Activated T-cell treated with anti-CD3 and anti-CD28 coated beads for 24 hours (primary cell): ENCODE measurements at regions not wholly inside any gene's neighbourhood (a gene's known extent, or its start where the extent isn't known, plus 50 kb on each side); places are given as distances from the start of the nearest gene placed in this dataset.

Experiments used
- DNase-seq: peaks from one replicate; pipeline ENCODE4 v3.0.0-alpha.2; 2020; ENCODE audit warnings: low read depth

DNA sequence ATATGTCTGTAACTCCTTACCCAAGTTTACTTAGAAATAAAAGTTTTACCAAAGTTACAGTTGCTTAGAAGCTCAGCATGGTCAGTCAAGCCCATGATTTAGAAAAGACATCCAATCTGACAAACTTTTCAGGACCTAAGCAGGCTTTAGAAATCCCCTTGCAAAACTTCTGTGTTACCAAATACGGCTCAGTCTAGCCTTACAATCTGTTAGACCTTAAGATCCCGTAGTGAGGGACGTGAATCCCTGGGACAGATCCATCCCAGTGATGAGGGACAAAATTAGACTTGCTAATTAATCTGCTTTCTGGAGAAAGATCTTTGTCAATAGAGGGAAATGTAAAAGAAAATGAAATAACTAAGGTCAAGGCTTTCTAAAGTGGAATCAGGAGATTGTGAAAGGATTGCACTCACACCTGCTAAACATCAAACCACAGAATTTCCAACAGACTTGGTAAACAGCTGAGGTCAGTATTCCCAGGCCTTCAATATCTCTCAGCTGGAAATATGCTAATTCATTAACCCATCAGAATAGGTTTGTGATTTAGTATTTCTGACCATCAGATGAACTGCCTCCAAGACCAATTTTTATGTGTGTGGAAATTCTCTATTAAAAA, 375.3 kb downstream of the DUSP10 start:
- DNase-seq, result no peak

DNA sequence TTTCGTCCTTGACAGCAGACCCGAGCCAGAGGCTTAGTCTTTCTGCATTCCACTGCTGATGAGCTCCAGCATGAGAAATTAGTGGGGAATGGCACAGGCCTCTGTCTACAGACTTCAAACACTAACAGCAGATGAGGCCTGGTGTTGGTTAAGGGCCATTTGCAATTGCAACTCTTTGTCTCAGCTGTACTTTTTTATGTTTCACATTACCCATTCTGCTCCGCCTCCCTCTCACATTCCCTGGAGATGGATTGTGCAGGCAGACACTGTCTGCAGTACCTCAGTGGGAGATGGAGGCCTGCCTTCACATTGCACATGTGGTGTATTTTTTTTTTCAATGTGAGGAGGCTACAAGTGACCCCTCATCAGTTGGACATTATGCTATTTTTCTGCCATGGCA, 370.2 kb downstream of the DUSP10 start:
- no peak for DNase-seq

GRCh38 chr1:221373795-221374194, 368.1 kb downstream of the DUSP10 start:
- DNase-seq, result no peak

DNA sequence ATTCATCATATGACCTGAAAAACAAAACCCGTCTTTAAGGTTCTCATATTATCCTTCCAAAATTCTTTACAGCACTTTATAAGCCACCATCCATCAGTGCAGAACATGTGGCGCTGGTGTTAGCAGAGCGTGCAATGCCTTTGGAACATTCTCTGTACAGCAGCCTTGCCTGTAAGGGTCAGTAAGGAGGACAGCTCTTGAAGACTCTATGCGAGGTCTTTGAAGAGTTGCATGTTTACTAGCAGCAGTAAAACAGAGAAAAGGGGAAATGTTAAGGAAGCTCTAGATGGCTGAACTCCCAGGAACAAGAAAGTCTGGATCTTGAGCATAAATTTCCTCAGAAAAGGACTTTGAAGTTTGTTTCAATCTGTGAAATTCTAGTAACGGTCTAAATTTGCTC, 365.6 kb downstream of the DUSP10 start:
- no peak for DNase-seq

DNA sequence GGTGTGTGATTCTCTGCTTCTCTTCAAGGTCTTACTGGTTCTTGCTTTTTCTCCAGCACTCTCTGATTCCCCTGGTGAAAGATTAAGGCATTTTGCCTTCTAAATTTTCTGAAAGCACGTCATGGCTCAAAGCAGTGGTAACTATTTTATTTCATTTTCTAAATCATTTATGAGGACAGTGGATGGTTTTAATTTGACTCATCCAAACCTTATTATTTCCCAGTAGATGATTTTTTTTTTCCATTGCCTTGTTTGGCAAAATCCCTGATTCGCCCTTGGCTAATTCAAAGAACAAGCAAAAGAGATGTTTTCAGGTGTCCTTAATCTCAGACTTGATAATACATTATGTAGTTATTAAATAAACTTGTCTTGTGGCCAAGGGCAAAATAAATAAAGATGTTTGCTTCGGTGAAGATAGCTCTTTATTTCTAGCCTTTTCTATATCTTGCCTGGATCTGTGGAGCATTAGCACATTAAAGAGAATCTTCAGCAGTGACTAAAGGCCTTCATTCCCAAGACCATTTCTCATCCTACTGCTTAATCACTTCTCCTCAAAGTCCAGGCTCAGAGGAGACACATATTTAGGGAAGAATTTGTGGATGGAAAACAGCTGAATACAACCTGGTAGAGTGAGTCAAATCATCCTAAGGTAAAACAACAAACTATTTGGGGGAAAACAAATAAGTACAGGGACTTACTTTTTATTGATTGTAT, 359.8 kb downstream of the DUSP10 start:
- no peak for DNase-seq

DNA sequence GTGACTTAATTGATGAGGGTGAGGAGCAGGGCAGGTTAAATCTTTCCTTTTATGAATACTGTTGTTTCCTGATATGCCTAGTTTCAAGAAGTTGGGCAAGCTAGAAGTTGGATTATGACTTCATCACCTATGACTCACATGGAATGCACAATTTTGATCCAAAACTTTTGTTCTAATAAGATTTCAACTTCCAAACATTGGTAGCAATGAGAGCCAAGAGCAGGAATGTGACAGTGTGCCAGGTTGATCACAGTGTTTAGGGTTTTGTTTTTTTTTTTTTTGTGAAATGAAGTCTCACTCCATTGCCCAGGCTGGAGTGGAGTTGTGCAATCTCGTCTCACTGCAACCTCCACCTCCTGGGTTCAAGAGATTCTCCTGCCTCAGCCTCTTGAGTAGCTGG, 349.4 kb downstream of the DUSP10 start:
- DNase-seq, result no peak

GRCh38 chr1:221394011-221394544, 347.8 kb downstream of the DUSP10 start:
- DNase-seq, result no peak

DNA sequence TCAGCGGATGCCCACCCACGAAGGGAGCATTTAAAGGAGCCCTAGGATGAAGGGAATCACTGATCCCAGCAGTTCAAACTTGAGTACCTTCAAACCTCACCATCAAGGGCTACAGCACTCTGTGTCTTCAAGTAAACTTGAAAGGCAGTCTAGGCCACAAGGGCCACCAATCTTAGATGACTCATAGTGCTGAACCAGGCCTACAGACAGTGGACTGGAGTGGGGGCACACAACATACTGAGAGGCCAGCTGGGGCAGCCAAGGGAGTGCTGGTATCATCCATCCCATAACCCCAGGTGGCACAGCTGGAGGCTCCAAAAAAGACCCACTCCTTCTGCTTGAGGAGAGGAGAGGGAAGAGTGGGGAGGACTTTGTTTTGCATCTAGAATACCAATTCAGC, 345.4 kb downstream of the DUSP10 start:
- DNase-seq, result no peak

GRCh38 chr1:221397141-221397540, 344.7 kb downstream of the DUSP10 start:
- DNase-seq, result no peak

- DNase-seq, result no peak
Observed at GRCh38 chr1:221397606-221398005, 344.3 kb downstream of the DUSP10 start.

DNA sequence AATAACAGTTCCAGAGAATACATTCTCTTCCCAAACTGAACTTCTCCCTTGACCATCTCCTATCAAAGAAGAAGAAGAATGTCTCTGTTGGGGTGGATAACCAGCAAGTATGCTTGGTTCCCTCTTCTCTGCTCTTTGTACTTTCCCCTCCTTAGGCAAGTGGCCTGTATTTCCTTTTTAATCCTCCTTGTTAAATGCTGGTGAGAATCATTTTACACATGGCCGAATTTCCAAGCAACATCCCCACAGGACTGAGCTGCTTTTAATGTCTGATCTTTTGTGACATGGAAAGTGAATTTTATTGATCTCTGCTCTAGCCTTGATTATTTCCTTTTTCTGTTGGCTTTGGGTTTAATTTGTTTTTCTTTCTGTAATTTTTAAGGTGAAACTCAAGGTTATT, 336.7 kb downstream of the DUSP10 start:
- DNase-seq, result no peak

DNA sequence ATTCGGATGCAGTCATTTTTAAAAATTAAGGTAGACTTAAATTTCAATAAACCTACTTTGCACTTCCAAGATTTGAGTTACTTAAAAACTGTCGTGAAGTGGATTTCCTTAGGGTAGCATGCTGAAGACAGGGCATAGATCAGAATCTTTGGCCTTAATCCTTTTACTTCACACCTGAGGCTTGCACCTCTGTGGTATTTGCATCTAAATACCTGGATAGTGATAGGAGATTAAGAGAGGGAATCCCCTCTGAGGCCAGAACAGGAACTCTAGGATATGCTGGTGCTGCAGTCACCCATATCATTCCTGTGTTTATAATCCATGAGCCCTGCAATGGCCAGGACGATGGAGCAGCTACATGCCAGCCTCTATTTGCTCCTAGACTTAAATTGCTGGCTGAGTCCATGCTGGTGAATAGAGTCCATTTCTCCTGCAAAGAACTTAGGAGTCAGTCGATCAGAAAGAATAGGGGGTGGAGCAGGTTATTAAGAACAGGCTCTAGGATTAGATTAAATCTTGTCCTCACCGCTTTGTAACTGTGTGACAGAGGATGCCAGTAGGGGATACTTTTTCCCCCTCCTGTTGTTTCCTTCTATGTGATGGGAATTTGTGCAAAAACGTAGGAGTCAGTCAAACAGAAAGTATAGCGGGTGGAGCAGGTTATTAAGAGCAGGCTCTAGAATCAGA, 333.6 kb downstream of the DUSP10 start:
- no peak for DNase-seq

DNA sequence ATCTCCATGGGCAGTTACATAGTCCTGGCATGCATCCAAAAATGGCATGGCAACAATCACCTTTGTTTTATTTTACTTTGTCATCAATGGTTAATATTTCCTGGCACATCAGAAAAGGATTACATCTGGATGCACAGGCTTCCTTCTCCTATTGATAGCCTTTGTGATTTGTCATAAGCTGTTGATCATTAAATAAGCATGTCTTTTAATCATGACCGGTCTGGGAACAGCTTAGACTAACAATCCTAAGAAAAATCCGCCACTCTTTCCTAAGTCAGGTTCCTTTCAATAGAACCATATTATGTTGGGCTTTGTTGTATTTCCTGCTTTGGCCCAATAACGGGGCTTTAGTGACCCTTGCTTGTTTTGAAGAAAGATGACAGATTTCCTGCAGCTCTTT, 330.6 kb downstream of the DUSP10 start:
- no peak for DNase-seq

DNA sequence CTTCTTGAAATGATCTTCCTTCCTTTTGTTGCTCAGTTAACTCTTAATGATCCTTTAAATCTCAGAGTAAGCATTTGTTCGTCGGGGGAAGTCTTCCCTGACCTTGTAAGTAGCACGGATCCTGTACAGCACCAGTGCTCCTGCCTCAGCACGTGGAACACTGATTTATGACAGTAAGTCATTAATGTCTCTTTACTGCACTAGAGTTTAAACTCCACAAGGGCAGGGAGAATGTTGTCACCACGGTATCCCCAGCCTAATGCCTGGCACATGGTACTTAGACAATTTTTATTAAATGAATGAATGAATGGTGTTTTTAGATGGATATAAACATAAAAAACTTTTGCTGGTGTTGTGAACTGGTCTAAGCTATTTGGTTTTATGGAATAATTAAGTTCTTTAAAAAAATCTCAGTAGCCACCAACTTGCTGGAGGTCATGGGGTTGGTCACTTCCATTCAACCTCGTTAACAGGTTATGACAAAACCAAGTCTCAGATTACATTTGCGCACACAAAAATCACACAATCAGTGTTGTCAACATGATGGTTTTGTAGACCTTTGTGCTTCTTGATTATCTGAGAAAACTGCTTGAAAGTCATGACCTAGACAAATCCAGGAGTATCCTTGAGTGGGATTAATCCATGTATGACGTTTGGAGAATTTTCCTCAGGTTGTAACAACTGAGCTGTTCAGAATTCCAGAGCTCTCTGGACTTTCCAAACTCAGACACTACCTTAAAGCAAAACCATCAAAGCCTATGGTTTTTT, 326.9 kb downstream of the DUSP10 start:
- no peak for DNase-seq

GRCh38 chr1:221415651-221416050, 326.2 kb downstream of the DUSP10 start:
- DNase-seq, result no peak

DNA sequence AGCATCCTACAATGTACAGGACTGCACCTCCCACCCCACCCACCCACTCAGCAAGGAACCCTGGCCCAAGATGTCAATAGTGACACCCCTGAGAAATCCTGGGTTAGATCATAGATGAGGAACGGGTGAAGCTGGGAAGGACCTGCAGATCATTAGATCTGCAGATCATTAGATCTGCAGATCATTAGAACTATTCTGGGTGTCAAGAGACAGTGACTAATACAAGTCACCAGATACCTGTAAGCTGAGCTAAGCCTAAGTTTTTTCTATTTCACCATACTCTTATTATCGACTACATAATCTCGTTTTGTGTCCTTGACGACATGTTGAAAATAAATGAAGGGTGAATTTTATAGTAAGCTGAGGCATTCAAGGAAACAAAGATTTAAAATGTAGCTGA, 325.7 kb downstream of the DUSP10 start:
- no peak for DNase-seq

DNA sequence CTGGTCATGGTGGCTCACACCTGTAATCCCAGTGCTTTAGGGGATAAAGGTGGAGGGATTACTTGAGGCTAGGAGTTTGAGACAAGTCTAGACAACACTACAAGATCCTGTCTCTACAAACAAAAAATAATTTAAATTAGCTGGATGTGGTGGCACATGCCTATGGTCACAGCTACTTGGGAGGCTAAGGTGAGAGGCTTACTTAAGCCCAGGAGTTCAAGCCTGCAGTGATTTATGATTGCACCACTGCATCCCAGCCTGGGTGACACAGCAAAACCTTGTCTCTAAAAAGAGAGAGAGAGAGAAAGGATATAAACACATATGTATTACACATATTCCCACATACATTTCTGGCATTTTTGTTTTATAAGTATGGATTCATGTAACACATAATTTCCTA, 325.2 kb downstream of the DUSP10 start:
- no peak for DNase-seq

- DNase-seq, result no peak
Observed at GRCh38 chr1:221418346-221418745, 323.5 kb downstream of the DUSP10 start.

GRCh38 chr1:221419513-221420095, 322.3 kb downstream of the DUSP10 start:
- DNase-seq, result no peak

DNA sequence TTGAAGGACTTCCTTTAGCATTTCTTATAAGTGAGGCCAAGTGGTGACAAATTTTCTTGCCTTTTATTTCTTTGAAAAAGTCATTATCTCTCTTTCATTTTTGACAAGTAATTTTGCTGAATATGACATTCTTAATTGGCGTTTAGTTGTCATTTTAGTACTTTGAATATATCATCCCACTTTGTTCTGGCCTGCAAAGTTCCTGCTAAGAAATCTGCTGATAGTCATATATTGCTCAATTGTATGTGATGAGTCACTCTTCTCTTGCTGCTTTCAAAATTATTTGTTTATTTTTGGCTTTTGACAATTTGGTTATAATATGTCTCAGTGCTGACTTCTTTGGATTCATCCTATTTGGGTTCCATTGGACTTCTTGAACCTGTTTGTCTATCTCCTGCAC, 312.6 kb downstream of the DUSP10 start:
- no peak for DNase-seq

- DNase-seq, result no peak
Observed at GRCh38 chr1:221430152-221430960, 311.5 kb downstream of the DUSP10 start.
